ENCODE measurements at regions not wholly inside any gene's neighbourhood (a gene's known extent, or its start where the extent isn't known, plus 50 kb on each side); places are given as distances from the start of the nearest gene placed in this dataset.

DNA sequence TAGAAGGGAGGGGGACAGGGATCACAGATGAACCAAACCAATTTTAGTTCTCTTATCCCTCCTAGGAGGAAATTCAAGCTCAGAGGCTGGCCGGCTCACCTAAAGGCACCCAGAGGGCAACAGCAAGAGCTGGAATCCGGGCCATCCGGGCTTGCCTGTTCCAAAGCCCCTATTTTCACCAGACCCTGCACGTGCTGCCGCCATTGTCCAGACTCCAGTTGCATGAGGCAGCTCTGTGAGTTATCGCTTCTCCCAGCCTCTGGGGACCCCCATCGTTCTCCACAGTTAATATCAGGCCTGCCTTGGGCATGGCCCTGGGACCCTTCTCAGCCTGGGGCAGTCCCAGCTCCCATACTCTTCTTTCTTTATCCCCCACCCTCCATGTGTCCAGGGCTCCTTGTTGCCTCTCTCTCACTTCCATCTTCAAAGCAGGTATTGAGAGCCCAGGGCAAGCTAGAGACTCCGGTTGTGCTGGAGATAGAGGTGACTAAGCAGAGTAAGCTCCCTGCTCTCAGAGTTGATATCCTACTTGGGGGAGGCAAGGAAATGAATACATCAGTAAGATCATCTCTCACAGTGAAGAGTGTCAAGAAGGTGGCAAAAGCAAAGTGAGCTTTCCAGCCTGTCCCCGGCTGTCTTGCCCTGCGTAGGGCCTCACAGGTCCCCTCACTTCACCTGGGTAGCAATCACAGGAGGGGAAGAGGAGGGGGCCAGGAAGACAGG is 322.8 kb downstream of the UACA start:
- Histone ChIP-seq H2BK20ac (ENCODE audit: low read depth, low read length, poor library complexity, severe bottlenecking) (no peak overlapping the region), H3K14ac (ENCODE audit: insufficient read depth, low read length) (no peak overlapping the region), H2AFZ (ENCODE audit: low read length) (no peak overlapping the region), H4K8ac (replicated peaks; ENCODE audit: insufficient read length, low read depth, low read length) (no peak overlapping the region), H3K79me1 (ENCODE audit: insufficient read depth, low read depth, low read length, poor library complexity, severe bottlenecking) (no peaks in the 10 kb centered on the region), H2BK120ac (ENCODE audit: low read depth, low read length, poor library complexity, severe bottlenecking) (no peak overlapping the region), H2AK5ac (ENCODE audit: insufficient read length, low read length) (no peak overlapping the region), H4K91ac (ENCODE audit: insufficient read length, low read depth, low read length) (no peak overlapping the region), H2BK5ac (ENCODE audit: insufficient read length, low read length) (no peak overlapping the region), H3K18ac (ENCODE audit: insufficient read length, low read depth, low read length) (no peak overlapping the region), H3K23ac (ENCODE audit: insufficient read length, low read depth, low read length) (no peak overlapping the region), H3K4me1 (ENCODE audit: insufficient read depth, low read length) (no peaks in the 10 kb centered on the region; the same call in 1 of the 2 replicates), H3K56ac (ENCODE audit: insufficient read length, low read depth, low read length) (no peak overlapping the region), H4K5ac (ENCODE audit: insufficient read length, low read depth, low read length) (no peak overlapping the region), H2BK12ac (ENCODE audit: insufficient read length, low read depth, low read length) (no peak overlapping the region), H3K27me3 (ENCODE audit: insufficient read depth, low read length) (no peaks in the 10 kb centered on the region), H3K23me2 (ENCODE audit: insufficient read length, low read depth, low read length, poor library complexity, severe bottlenecking) (no peaks in the 10 kb centered on the region), H3K9ac (ENCODE audit: extremely low read depth, insufficient read length, low read length) (no peak overlapping the region), H3K4me2 (ENCODE audit: insufficient read depth, insufficient read length, low read length) (no peak overlapping the region), H4K20me1 (ENCODE audit: control insufficient read depth, insufficient read depth, insufficient read length) (no peaks in the 10 kb centered on the region), H3K9me3 (ENCODE audit: control insufficient read depth, low read depth, low read length) (no peaks in the 10 kb centered on the region), H3K27ac (ENCODE audit: insufficient read length, low read depth, low read length) (no peak overlapping the region), H3T11ph (ENCODE audit: low read length) (no peak overlapping the region), H2BK15ac (ENCODE audit: low read depth, low read length) (no peak overlapping the region), H3K79me2 (ENCODE audit: insufficient read depth, low read length) (no peaks in the 10 kb centered on the region), H3K4ac (ENCODE audit: low read depth, low read length) (no peak overlapping the region)
- H3K36me3 Mint-ChIP-seq (ENCODE audit: insufficient read depth in 1 of 3, low read depth in 3 of 3) = no peaks in the 10 kb centered on the region
- TF ChIP-seq, protein P1, sequence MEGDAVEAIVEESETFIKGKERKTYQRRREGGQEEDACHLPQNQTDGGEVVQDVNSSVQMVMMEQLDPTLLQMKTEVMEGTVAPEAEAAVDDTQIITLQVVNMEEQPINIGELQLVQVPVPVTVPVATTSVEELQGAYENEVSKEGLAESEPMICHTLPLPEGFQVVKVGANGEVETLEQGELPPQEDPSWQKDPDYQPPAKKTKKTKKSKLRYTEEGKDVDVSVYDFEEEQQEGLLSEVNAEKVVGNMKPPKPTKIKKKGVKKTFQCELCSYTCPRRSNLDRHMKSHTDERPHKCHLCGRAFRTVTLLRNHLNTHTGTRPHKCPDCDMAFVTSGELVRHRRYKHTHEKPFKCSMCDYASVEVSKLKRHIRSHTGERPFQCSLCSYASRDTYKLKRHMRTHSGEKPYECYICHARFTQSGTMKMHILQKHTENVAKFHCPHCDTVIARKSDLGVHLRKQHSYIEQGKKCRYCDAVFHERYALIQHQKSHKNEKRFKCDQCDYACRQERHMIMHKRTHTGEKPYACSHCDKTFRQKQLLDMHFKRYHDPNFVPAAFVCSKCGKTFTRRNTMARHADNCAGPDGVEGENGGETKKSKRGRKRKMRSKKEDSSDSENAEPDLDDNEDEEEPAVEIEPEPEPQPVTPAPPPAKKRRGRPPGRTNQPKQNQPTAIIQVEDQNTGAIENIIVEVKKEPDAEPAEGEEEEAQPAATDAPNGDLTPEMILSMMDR (conservative IDR thresholded peaks at IDR 0.05) = no peak
- no peaks in the 10 kb centered on the region; a peak in 1 of 5 replicates for H3K9me3 Mint-ChIP-seq
- WGBS (ENCODE audit: extremely low coverage, insufficient read length, low lambda C conversion rate) = no CpG with 5 or more reads among the region's 10 CpGs
- H3K4me1 Mint-ChIP-seq = peaks cover 34 to 42% of the 10 kb centered on the region in 2 experiments
- no peak overlapping the region; a peak in 1 of 7 replicates for H3K27ac Mint-ChIP-seq
- peaks cover 30% of the 10 kb centered on the region for H3K27me3 Mint-ChIP-seq (ENCODE audit: low read depth)
- no peak overlapping the region for H3K4me3 Mint-ChIP-seq
- DNase-seq = no peak
